Stomach (tissue), 8 donors: ENCODE measurements at regions not wholly inside any gene's neighbourhood (a gene's known extent, or its start where the extent isn't known, plus 50 kb on each side); places are given as distances from the start of the nearest gene placed in this dataset.

Experiments
- DNase-seq, 2 donors: peaks; one replicate each; pipeline versions ENCODE4 v3.0.0 to v3.0.0-alpha.2; 2013 to 2019
- H3K27ac ChIP-seq, 5 donors: fragments of 200-600 bp in 4 of 5; sonication (generic) in 4 of 5; one replicate each; pipeline ENCODE4 v1.5.1; 2013 to 2019; ENCODE audit warnings: mild to moderate bottlenecking in 1 of 5, moderate library complexity in 1 of 5
- H3K27me3 ChIP-seq, 3 donors: fragments of 200-600 bp; sonication (generic); one replicate each; pipeline ENCODE4 v1.5.1; 2017 to 2019; ENCODE audit warnings: mixed run types in 1 of 3
- H3K36me3 ChIP-seq, 4 donors: fragments of 200-600 bp; sonication (generic); 1 replicate in 3 of 4; 2 replicates in 1 of 4; pipeline ENCODE4 v1.5.1; 2016 to 2019
- H3K4me1 ChIP-seq, 4 donors: fragments of 200-600 bp; sonication (generic); one replicate each; pipeline ENCODE4 v1.5.1; 2016 to 2019
- H3K4me3 ChIP-seq, 4 donors: fragments of 200-600 bp; sonication (generic) in 3 of 4; one replicate each; pipeline ENCODE4 v1.5.1; 2016 to 2019; ENCODE audit warnings: mild to moderate bottlenecking in 1 of 4
- H3K9me3 ChIP-seq, 4 donors: fragments of 200-600 bp; sonication (generic); one replicate each; pipeline ENCODE4 v1.5.1; 2016 to 2019
- EP300 ChIP-seq: sonication (generic); formaldehyde crosslinking; IDR thresholded peaks from one replicate; pipeline ENCODE4 v1.6.1; 2017; ENCODE audit warnings: antibody characterized with exemption
- POLR2A ChIP-seq, 4 donors: fragments of 450-650 bp; IDR thresholded peaks; one replicate each; pipeline ENCODE4 v1.6.1; 2016; ENCODE audit warnings: antibody characterized with exemption in 4 of 4, control low read depth in 2 of 4, mild to moderate bottlenecking in 1 of 4, moderate library complexity in 1 of 4
- POLR2AphosphoS5 ChIP-seq, 3 donors: sonication (generic); formaldehyde crosslinking; IDR thresholded peaks; one replicate each; pipeline ENCODE4 v1.6.1; 2016; ENCODE audit warnings: antibody characterized with exemption in 3 of 3
- WGBS, 5 donors: extraction: QIAGEN DNeasy Blood & Tissue Kit in 3 of 5; methylation state at CpG; one replicate each; pipeline versions ENCODE4 v1.1.5 to v1.1.7; 2013 to 2018; 5-methylcytosine and 5-hydroxymethylcytosine counted together
- intact Hi-C: fragments of 100-400 bp; cut with DNase I; formaldehyde crosslinking; loops from one replicate; pipeline ENCODE4 v1.15.1; 2023; ENCODE audit warnings: low total_unique reads
- TF ChIP-seq, protein P1 (sequence below), 7 experiments: fragments of 450-650 bp in 4 of 7; fragments of 200-600 bp in 3 of 7; sonication (generic) in 3 of 7; IDR thresholded peaks; one replicate each; pipeline ENCODE4 v1.5.1; 2016 to 2019; ENCODE audit warnings: antibody characterized with exemption in 7 of 7, control low read depth in 2 of 7, mild to moderate bottlenecking in 1 of 7
- donor health status: healthy with polysubstance abuse.
- donor health status: Bipolar disorder and iron deficiency.
- donor health status: healthy.

GRCh38 chrX:124975456-124975855, 344.2 kb upstream of the TEX13C start:
- peaks cover 0 to 5% (median 0%) of the 10 kb centered on the region in 4 donors for H3K9me3 ChIP-seq
- no peaks in the 10 kb centered on the region for H3K4me1 ChIP-seq
- DNase-seq: no peak
- intact Hi-C loops: no loop called here
- TF ChIP-seq POLR2A (IDR thresholded peaks at IDR 0.05) (no peak), POLR2AphosphoS5 (IDR thresholded peaks at IDR 0.05) (no peak), EP300 (no peak)
- TF ChIP-seq, protein P1, sequence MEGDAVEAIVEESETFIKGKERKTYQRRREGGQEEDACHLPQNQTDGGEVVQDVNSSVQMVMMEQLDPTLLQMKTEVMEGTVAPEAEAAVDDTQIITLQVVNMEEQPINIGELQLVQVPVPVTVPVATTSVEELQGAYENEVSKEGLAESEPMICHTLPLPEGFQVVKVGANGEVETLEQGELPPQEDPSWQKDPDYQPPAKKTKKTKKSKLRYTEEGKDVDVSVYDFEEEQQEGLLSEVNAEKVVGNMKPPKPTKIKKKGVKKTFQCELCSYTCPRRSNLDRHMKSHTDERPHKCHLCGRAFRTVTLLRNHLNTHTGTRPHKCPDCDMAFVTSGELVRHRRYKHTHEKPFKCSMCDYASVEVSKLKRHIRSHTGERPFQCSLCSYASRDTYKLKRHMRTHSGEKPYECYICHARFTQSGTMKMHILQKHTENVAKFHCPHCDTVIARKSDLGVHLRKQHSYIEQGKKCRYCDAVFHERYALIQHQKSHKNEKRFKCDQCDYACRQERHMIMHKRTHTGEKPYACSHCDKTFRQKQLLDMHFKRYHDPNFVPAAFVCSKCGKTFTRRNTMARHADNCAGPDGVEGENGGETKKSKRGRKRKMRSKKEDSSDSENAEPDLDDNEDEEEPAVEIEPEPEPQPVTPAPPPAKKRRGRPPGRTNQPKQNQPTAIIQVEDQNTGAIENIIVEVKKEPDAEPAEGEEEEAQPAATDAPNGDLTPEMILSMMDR (IDR thresholded peaks at IDR 0.05): no peak
- H3K36me3 ChIP-seq: no peaks in the 10 kb centered on the region
- 70 to 87% (median 74%) methylated on average over 3 of the region's 3 CpGs for WGBS, 5 donors
- no peak overlapping the region for H3K27ac ChIP-seq
- no peak overlapping the region for H3K4me3 ChIP-seq
- no peaks in the 10 kb centered on the region for H3K27me3 ChIP-seq

DNA sequence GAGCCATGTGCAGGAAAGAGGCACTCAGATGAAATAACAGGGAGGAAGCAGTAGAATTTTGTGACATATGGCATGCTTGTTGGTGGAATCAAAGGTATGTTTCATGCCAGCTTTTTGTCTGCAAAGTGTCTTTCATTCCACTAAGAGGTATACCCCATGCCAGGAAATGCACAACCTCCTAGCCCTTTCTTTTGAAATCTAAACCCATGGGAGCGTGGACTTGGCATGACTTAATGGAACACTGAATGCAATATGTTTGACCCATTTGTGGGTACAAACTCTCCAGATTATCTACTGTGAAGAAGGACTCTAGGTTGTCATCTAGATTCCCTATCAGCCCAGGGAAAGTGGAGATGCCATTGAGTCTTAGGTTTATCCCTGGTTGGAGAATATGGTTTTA, 338.3 kb upstream of the TEX13C start:
- TF ChIP-seq POLR2AphosphoS5 (IDR thresholded peaks at IDR 0.05): no peak
- TF ChIP-seq POLR2A (IDR thresholded peaks at IDR 0.05): no peak
- intact Hi-C loops: no loop called here
- no peak overlapping the region for H3K4me3 ChIP-seq
- no peaks in the 10 kb centered on the region for H3K36me3 ChIP-seq
- no peaks in the 10 kb centered on the region for H3K4me1 ChIP-seq
- 48 to 92% (median 73%) methylated on average over 1 of the region's 1 CpG for WGBS, 5 donors
- no peaks in the 10 kb centered on the region for H3K27me3 ChIP-seq
- no peak for DNase-seq
- H3K27ac ChIP-seq: no peak overlapping the region
- no peaks in the 10 kb centered on the region for H3K9me3 ChIP-seq

DNA sequence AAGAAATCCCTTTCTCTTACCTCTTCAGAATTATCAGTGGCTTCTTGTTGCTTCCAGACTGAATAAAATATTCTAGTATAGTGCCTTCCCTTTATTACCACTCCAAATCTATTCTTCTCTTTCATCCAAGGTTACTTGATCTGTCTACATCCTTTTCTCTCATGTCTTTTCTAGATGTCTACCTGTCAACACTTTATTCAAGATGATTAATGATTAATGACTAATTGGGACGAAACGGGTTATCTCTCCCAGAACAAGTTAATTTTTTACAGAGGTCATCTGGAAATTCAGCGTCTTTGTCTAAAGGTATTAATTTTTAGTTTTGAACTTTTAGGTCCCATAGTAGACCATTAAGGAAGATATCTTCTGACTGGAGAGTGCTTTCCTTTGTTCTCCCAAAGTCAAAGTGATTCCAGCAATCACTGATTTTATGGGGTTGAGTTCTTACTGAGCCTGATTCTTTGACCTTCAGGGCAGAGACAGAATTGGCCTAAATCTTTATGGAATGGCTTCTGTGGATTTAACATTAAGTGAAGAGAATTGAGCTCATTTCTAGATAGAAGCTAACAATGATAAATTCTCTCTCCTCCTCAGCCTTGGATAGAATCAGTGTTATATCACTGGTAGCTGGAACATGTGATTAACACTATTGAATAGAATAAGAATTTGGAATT, 335.4 kb upstream of the TEX13C start:
- H3K27ac ChIP-seq: no peak overlapping the region
- no peaks in the 10 kb centered on the region for H3K36me3 ChIP-seq
- no peaks in the 10 kb centered on the region for H3K4me1 ChIP-seq
- intact Hi-C loops: no loop called here
- no peak overlapping the region for H3K4me3 ChIP-seq
- WGBS, 5 donors: 17 to 55% (median 45%) methylated on average over 3 of the region's 3 CpGs
- no peak for DNase-seq
- H3K27me3 ChIP-seq: no peaks in the 10 kb centered on the region
- H3K9me3 ChIP-seq: no peaks in the 10 kb centered on the region
- no peak for TF ChIP-seq EP300
- TF ChIP-seq POLR2A (IDR thresholded peaks at IDR 0.05): no peak
- TF ChIP-seq, protein P1 (IDR thresholded peaks at IDR 0.05): no peak
- TF ChIP-seq POLR2AphosphoS5 (IDR thresholded peaks at IDR 0.05): no peak

- no peak overlapping the region for H3K27ac ChIP-seq
- no peak for DNase-seq
- H3K36me3 ChIP-seq: no peaks in the 10 kb centered on the region
- TF ChIP-seq POLR2AphosphoS5 (IDR thresholded peaks at IDR 0.05) (no peak), EP300 (no peak), POLR2A (IDR thresholded peaks at IDR 0.05) (no peak)
- TF ChIP-seq, protein P1 (IDR thresholded peaks at IDR 0.05): no peak
- WGBS, 5 donors: 56 to 93% (median 87%) methylated on average over 3 of the region's 3 CpGs
- H3K4me3 ChIP-seq: no peak overlapping the region
- no peaks in the 10 kb centered on the region for H3K27me3 ChIP-seq
- intact Hi-C loops: no loop called here
- H3K4me1 ChIP-seq: no peaks in the 10 kb centered on the region
- no peaks in the 10 kb centered on the region for H3K9me3 ChIP-seq
Measured at GRCh38 chrX:124986284-124986683, 333.4 kb upstream of the TEX13C start.

DNA sequence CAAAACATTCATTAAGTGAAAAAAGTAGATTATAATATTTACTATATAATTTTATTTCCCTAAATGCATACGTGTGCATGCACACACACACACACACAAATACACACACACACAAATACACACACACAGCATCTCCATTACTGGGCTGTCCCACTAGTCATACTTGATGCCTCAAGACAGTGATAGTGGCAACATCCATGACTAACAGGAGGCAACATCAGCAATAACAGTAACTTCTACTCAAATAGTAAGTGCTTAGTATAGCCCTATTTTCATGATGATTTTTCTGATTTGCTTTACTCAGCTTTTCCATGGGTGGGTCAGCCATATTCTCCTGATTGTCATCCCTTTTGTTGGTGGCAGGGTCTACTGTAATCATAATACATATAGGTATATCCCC, 325.9 kb upstream of the TEX13C start:
- Histone ChIP-seq H3K9me3 (no peaks in the 10 kb centered on the region), H3K36me3 (no peaks in the 10 kb centered on the region), H3K4me1 (no peaks in the 10 kb centered on the region), H3K27me3 (no peaks in the 10 kb centered on the region), H3K4me3 (no peak overlapping the region), H3K27ac (no peak overlapping the region)
- TF ChIP-seq POLR2AphosphoS5 (IDR thresholded peaks at IDR 0.05) (no peak), POLR2A (IDR thresholded peaks at IDR 0.05) (no peak), EP300 (no peak)
- TF ChIP-seq, protein P1 (IDR thresholded peaks at IDR 0.05): no peak
- no peak for DNase-seq
- 61 to 92% (median 79%) methylated on average over 1 of the region's 1 CpG for WGBS, 5 donors
- intact Hi-C loops: no loop called here
